ENCODE measurements at regions not wholly inside any gene's neighbourhood (a gene's known extent, or its start where the extent isn't known, plus 50 kb on each side); places are given as distances from the start of the nearest gene placed in this dataset.
"Not testable (repeated sequence)": the region's sequence is repeated elsewhere in the genome, so short reads cannot be mapped to it uniquely, and the experiment has no call there.

DNA sequence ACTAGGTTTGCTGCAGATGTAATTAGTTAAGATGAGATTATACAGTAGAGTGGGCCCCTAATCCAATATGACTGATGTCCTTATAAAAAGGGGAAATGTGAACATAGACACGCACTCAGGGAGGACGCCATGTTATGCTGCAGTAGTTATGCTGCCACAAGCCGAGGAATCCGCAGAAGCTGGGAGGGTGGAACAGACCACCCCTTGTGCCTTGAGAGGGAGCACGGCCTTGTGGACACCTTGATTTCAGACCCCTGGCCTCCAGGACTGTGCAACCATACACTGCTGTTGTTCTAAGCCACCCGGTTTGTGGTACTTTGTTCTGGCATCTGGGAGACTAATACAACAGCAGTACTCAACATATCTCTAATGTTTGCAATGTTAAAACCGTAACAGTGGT lies 57.9 kb upstream of the HIVEP3 start:
- Histone ChIP-seq H3K36me3 (ENCODE audit: control insufficient read depth in 2 of 3, insufficient read depth in 3 of 3, low read length in 3 of 3) (no peaks in the 10 kb centered on the region), H3K4me1 (ENCODE audit: control insufficient read depth in 2 of 2, insufficient read depth in 2 of 2, low read length in 2 of 2) (peaks cover 4 to 9% of the 10 kb centered on the region in 2 donors), H3K27ac (ENCODE audit: low read depth, low read length) (no peak overlapping the region), H3K27me3 (ENCODE audit: control insufficient read depth in 2 of 2, insufficient read depth in 2 of 2, low read length in 2 of 2) (no peaks in the 10 kb centered on the region), H3K9me3 (ENCODE audit: control insufficient read depth in 2 of 3, low read length in 3 of 3) (no peaks in the 10 kb centered on the region), H3K4me3 (ENCODE audit: low read length) (no peak overlapping the region)
- H3K36me3 Mint-ChIP-seq: peaks cover 0 to 15% (median 4%) of the 10 kb centered on the region in 5 donors
- peaks cover 10 to 26% (median 22%) of the 10 kb centered on the region in 7 donors for H3K4me1 Mint-ChIP-seq
- no peak overlapping the region for H3K4me3 Mint-ChIP-seq
- no peak for ATAC-seq
- H3K9me3 Mint-ChIP-seq: peaks cover 0 to 9% (median 0%) of the 10 kb centered on the region in 11 donors
- DNase-seq: no peak
- no peaks in the 10 kb centered on the region for H3K27me3 Mint-ChIP-seq
- intact Hi-C loops (cut with micrococcal nuclease): no loop called here
- no peak overlapping the region for H3K27ac Mint-ChIP-seq
- ChIA-PET POLR2A (no interaction called here), CTCF (no interaction called here)

DNA sequence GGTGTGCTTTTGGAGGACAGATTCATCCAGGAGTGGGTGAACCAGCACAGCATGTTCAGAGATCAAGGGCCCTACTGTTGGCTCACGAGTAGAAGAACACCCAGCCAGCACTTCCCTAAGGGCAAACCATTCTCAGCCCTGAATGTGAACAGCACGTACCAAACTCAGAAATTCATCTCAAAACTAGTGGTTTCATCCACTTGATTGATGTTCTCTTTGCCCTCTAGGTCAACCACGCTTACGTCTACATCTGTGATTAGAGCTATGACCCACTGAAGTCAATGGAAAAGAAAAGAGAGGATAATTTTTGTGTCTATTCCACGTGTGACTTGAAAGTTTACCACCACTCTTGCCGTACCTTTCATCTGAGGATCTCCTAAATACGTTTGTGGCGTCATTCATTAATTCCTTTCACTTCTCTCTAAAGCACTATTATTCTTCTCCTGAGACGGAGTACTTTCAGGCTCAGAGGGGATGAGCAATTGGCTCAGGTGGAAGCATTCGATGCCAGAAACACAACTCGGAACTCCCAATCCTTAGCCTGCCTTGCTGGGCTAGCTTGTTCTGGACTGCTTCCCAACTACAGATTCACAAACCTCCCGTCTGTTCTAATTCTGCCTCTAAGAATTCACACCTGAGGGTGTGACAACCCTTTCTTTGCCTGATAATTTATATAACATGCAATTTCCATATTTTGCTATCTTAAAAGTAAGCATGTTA lies 57.3 kb upstream of the HIVEP3 start:
- Mint-ChIP-seq H3K27me3 (no peaks in the 10 kb centered on the region), H3K27ac (no peak overlapping the region), H3K36me3 (peaks cover 0 to 15% (median 4%) of the 10 kb centered on the region in 5 donors), H3K4me1 (peaks cover 3 to 20% (median 15%) of the 10 kb centered on the region in 7 donors), H3K4me3 (no peak overlapping the region), H3K9me3 (peaks cover 0 to 9% (median 0%) of the 10 kb centered on the region in 11 donors)
- ATAC-seq (no peak), DNase-seq (no peak)
- Histone ChIP-seq H3K4me1 (ENCODE audit: control insufficient read depth in 2 of 2, insufficient read depth in 2 of 2, low read length in 2 of 2) (peaks cover 0 to 3% of the 10 kb centered on the region in 2 donors), H3K4me3 (ENCODE audit: low read length) (no peak overlapping the region), H3K27me3 (ENCODE audit: control insufficient read depth in 2 of 2, insufficient read depth in 2 of 2, low read length in 2 of 2) (no peaks in the 10 kb centered on the region), H3K27ac (ENCODE audit: low read depth, low read length) (no peak overlapping the region), H3K36me3 (ENCODE audit: control insufficient read depth in 2 of 3, insufficient read depth in 3 of 3, low read length in 3 of 3) (no peaks in the 10 kb centered on the region), H3K9me3 (ENCODE audit: control insufficient read depth in 2 of 3, low read length in 3 of 3) (no peaks in the 10 kb centered on the region)
- intact Hi-C loops (cut with micrococcal nuclease): no loop called here
- ChIA-PET CTCF (no interaction called here), POLR2A (no interaction called here)

DNA sequence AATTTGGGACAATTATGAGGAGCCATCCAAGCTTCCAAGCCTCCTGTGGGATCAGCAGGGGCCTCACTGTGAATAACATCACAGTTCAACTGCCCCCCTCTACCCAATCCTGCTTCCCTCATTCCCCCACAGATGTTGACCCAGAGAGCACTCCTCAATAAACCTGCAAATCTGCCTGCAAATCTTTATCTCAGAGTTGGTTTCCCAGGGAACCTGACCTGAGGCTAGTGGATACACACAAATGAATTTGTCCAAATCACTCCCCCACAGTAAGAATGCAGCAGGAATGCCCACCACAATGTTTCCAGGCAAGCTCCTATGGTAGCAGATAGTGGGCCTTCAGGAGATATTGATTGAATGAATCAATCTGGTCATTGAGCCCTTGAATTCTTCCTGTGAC lies 56.4 kb upstream of the HIVEP3 start:
- Histone ChIP-seq H3K9me3 (ENCODE audit: control insufficient read depth in 2 of 3, low read length in 3 of 3) (no peaks in the 10 kb centered on the region), H3K27me3 (ENCODE audit: control insufficient read depth in 2 of 2, insufficient read depth in 2 of 2, low read length in 2 of 2) (no peaks in the 10 kb centered on the region), H3K4me3 (ENCODE audit: low read length) (no peak overlapping the region), H3K27ac (ENCODE audit: low read depth, low read length) (no peak overlapping the region), H3K4me1 (ENCODE audit: control insufficient read depth in 2 of 2, insufficient read depth in 2 of 2, low read length in 2 of 2) (no peaks in the 10 kb centered on the region), H3K36me3 (ENCODE audit: control insufficient read depth in 2 of 3, insufficient read depth in 3 of 3, low read length in 3 of 3) (no peaks in the 10 kb centered on the region)
- POLR2A ChIA-PET: no interaction called here
- Mint-ChIP-seq H3K27me3 (no peaks in the 10 kb centered on the region), H3K27ac (no peak overlapping the region), H3K9me3 (peaks cover 0 to 9% (median 0%) of the 10 kb centered on the region in 11 donors), H3K4me3 (no peak overlapping the region), H3K4me1 (peaks cover 0 to 16% (median 6%) of the 10 kb centered on the region in 7 donors), H3K36me3 (peaks cover 0 to 15% (median 5%) of the 10 kb centered on the region in 5 donors)
- intact Hi-C loops (cut with micrococcal nuclease): no loop called here
- DNase-seq (no peak), ATAC-seq (no peak)
- CTCF ChIA-PET: interaction anchor here (0.7 kb wide), 1 partner anchor 403 kb away, joined by 4 read pairs; no protein-coding TSS in a partner anchor

DNA sequence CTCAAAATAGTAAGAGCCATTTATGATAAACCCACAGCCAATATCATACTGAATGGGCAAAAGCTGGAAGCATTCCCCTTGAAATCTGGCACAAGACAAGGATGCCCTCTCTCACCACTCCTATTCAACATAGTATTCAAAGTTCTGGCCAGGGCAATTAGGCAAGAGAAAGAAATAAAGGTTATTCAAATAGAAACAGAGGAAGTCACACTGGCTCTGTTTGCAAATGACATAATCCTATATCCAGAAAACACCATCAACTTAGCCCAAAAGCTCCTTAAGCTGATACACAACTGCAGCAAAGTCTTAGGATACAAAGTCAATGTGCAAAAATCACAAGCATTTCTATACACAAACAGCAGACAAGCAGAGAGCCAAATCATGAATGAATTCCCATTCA lies 49.8 kb upstream of the HIVEP3 start:
- peaks cover 5 to 24% (median 10%) of the 10 kb centered on the region in 11 donors for H3K9me3 Mint-ChIP-seq
- H3K27ac ChIP-seq (ENCODE audit: low read depth, low read length); DNase-seq; CTCF ChIA-PET; H3K36me3 ChIP-seq (ENCODE audit: control insufficient read depth in 2 of 3, insufficient read depth in 3 of 3, low read length in 3 of 3); H3K4me1 ChIP-seq (ENCODE audit: control insufficient read depth in 2 of 2, insufficient read depth in 2 of 2, low read length in 2 of 2); H3K27me3 ChIP-seq (ENCODE audit: control insufficient read depth in 2 of 2, insufficient read depth in 2 of 2, low read length in 2 of 2); H3K9me3 ChIP-seq (ENCODE audit: control insufficient read depth in 2 of 3, low read length in 3 of 3); ATAC-seq; POLR2A ChIA-PET; H3K4me3 Mint-ChIP-seq; H3K4me3 ChIP-seq (ENCODE audit: low read length); H3K27ac Mint-ChIP-seq; intact Hi-C loops (cut with micrococcal nuclease): not testable (repeated sequence)
- peaks cover 5 to 32% (median 8%) of the 10 kb centered on the region in 5 donors for H3K36me3 Mint-ChIP-seq
- H3K4me1 Mint-ChIP-seq: peaks cover 0 to 11% (median 0%) of the 10 kb centered on the region in 7 donors
- peaks cover 0 to 19% (median 0%) of the 10 kb centered on the region in 5 donors for H3K27me3 Mint-ChIP-seq

Data from naive thymus-derived CD4-positive, alpha-beta T cell (primary cell).